ENCODE measurements at regions not wholly inside any gene's neighbourhood (a gene's known extent, or its start where the extent isn't known, plus 50 kb on each side); places are given as distances from the start of the nearest gene placed in this dataset.

- peak; percentile 80 for DNase-seq
These were observed 343.4 kb downstream of the MATN1 start for GRCh38 chr1:30379684-30380624.

DNA sequence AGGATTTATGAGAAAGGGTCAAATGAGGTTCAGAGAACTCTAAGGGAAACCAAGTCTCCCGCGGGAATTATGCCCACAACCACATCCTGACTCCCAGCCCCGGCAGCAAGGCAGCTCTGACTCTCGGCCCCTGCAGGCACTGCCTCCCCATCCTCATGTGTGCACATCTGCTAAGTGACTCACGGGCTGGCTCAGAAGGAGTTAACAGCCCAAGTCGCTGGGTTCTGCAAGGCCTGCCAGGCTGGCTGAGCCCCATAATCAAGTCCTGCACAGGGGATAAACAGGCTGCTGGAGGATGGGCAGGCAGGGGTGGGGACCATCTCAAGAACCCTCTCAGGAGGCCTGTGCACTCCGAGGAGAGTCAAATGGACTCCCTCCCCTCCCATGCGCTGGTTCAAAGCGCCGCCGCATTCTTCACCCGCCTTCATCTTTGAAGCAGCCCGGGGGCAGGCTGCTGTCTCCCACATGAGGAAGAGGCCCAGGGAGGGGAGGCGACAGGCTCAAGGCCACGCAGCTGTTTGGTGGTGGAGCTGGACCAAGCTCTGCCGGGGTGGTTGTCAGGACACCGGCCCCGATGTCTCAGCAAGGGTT is 344.3 kb downstream of the MATN1 start:
- DNase-seq: peak; percentile 75

- DNase-seq: no peak
These were observed 345.3 kb downstream of the MATN1 start for GRCh38 chr1:30378003-30378596.

- no peak for DNase-seq
These were observed 346.0 kb downstream of the MATN1 start for GRCh38 chr1:30377230-30378002.

GRCh38 chr1:30376054-30376697 is 347.2 kb downstream of the MATN1 start:
- no peak for DNase-seq

DNA sequence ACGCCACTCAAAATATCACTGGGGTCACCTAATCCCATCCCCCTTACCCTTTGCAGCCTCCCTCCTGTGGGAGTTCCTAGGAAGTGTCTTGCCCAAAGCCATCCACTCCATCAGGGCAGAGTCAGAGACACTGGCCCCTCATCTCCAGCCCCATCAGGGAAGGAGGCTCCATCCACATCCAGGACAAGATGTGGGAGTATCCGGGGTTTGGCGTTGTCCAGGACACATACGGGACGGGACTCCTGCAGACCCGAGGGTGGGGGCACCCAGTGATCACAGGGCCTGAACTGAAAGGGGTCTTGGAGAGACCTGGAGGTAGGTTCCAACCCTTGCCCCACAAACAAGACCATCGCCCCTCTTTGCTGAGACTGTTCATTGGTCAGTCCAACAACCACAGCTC is 348.2 kb downstream of the MATN1 start:
- DNase-seq: no peak

- DNase-seq: no peak
These were observed 348.9 kb downstream of the MATN1 start for GRCh38 chr1:30374400-30375070.

DNA sequence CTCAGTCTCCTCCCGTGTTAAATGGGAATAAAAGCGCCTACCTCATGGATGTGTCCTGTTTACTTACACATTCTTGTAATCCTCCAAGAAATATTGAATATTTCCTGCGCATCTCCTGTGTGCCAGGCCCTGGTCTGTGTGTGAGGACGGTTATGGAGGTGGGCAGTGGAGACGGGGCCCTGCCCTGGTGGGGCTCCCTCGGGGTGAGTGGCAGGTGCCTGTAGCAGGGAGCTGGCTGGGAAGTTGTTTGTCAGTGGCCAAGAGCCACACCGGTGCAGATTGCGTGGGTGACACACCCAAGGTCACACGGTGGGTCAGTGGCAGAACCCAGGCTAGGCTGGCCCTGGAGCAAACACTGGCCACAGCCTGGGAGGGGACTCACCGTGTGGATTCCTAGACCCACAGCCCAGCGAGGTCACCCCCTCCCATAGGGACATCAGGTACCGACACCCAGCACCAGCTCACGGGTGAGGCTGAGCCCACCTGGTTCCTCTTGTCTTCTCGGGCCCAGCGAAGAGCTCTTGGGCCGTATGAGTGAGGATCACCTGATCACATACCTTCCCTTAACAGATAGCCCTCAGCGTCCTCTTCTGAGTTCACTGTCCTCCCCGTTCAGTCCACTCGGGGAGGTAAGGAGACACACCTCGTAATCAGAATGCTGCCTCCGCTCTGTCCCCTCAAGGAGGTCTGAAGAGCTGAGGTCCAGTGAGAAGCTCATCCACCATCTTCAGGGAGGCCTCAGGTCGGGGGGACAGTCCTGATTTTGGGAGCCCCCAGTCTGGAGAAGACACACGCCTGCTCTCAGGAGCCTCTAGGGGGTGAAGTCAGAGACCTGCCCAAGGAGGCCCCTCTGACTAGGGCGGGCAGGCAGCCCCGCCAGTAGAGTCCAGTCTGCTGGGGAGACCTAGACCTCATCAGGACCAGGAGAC is 349.6 kb downstream of the MATN1 start:
- no peak for DNase-seq

GRCh38 chr1:30372792-30373433 is 350.5 kb downstream of the MATN1 start:
- no peak for DNase-seq

GRCh38 chr1:30371888-30372791 is 351.2 kb downstream of the MATN1 start:
- no peak for DNase-seq

GRCh38 chr1:30371179-30371788 is 352.1 kb downstream of the MATN1 start:
- DNase-seq: no peak

DNA sequence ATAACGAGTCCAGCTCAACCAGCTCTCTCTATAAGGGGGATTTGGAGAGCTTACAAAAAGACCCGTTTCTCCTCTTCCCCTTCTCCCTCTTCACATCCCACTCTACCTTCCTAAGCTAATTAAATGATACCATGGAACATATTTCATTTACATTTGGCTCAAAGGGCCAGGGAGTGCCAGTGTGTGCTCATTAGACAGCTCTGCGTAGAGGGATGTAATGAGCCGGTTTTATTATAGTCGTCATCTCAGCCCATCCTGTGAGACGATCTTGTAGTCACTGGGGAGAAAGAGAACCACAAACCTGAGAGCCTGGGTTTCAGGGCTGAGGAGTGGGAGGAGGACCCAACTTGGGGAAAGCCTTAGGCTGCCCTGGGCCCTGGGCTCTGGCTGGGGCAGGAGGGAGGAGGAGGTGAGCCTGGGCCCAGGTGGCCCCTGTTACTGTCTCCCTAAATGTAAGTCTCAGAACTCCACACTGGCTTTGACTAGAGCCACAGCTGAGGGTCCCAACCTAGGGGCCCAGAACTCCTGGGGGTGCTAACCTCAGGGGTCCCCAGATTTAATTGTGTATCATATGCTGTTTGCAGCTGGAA is 354.6 kb downstream of the MATN1 start:
- no peak for DNase-seq

GRCh38 chr1:30366911-30367310 is 356.5 kb downstream of the MATN1 start:
- DNase-seq: no peak

- no peak for DNase-seq
These were observed 357.2 kb downstream of the MATN1 start for GRCh38 chr1:30366199-30366598.

GRCh38 chr1:30365596-30365995 is 357.8 kb downstream of the MATN1 start:
- DNase-seq: no peak

DNA sequence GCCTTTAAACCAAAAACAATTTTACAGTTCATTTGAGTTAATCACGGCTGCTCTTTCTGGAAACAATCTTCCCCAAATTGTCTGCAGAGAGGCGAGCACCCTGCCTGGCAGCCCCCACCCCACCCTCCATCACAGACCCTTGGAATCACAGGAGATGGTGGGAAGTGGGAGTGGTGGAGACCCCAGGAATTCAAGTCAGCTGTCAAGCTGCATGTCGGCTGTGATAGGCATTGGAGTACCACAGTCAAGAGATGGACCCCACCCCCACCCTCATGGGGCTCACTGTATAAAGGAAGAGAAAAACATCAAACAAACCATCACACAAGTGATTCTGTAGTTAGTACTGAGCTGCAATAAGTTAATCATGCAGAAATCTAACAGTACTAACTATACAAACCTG is 360.4 kb downstream of the MATN1 start:
- DNase-seq: no peak

GRCh38 chr1:30362603-30362990 is 360.8 kb downstream of the MATN1 start:
- no peak for DNase-seq
